ENCODE measurements at regions not wholly inside any gene's neighbourhood (a gene's known extent, or its start where the extent isn't known, plus 50 kb on each side); places are given as distances from the start of the nearest gene placed in this dataset.

- no peak for DNase-seq
Measured at GRCh38 chr9:107064378-107064777, 201.4 kb downstream of the ZNF462 start.

GRCh38 chr9:107065549-107065948, 202.6 kb downstream of the ZNF462 start:
- no peak for DNase-seq

DNA sequence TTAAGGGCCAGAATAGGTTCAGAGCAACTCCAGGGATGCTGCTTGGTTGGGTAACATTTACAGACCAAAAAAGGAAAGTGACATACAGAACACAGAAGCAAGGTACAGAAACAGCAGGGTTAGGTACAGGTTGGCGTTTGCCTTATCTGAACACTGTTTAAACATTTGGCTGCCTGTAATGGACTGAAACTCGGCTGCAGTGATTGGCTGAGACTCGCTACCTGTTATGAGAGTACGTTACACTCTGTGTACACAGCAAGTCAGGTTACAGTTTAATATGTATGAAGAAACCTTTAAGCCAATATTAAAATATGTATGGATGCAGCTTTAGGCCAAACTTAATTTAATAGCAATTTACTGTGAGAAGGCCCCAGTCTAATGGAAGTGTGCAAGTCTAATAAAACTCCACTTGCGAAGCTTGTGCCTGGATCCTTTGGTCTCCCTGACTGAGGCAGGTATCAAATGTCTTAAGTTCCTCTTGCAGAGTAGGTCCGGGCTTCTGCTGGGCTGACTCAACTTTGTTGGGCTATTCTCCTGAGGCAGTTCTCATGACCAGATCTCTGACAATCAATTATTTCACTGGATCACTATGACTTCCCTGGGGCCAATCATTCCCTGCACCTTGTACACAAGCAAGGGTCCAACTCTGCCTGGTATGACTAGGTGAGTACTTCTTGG, 204.9 kb downstream of the ZNF462 start:
- no peak for DNase-seq

GRCh38 chr9:107068581-107068980, 205.6 kb downstream of the ZNF462 start:
- no peak for DNase-seq

- DNase-seq = no peak
Measured at GRCh38 chr9:107070586-107070985, 207.6 kb downstream of the ZNF462 start.

DNA sequence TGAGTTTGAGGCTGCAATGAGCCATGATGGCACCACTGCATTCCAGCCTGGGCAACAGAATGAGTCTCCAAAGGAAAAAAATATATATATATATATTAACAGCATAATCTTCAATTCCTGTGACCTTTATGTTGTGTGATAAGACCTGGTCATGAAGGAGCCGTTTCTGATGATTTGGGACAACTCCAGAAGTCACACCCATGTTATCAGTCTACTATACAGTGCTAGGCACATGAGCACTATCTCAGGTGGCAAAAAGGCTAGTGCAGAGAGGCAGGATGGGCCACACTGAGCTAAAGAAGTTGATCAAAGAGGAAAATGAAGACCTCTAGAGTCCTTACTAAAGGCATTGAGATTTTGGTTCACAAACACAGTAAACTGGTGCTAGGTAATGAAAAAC, 205.0 kb upstream of the RAD23B start:
- no peak for DNase-seq

DNA sequence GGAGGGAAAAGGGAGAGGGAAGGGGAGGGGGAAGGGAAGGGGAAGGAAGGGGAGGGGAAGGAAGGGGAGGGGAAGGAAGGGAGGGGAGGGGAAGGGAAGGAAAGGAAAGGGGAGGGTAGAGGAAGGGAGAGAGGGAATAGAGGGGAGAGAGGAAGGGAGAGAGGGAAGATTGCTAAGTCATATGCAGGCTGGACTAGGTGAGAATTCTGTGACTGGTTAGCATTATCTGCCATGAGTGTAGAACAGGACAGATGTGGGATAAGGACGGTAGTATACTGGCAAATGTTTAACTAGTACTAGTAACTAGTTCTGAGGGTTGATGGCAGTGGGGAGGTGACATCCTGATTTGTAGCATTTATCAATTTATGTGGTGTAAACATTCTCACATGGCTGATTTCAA, 203.5 kb upstream of the RAD23B start:
- no peak for DNase-seq

GRCh38 chr9:107080130-107080529, 202.9 kb upstream of the RAD23B start:
- no peak for DNase-seq

- no peak for DNase-seq
Measured at GRCh38 chr9:107086460-107086859, 196.6 kb upstream of the RAD23B start.

- DNase-seq = no peak
Measured at GRCh38 chr9:107087222-107087621, 195.9 kb upstream of the RAD23B start.

GRCh38 chr9:107090218-107090617, 192.9 kb upstream of the RAD23B start:
- no peak for DNase-seq

DNA sequence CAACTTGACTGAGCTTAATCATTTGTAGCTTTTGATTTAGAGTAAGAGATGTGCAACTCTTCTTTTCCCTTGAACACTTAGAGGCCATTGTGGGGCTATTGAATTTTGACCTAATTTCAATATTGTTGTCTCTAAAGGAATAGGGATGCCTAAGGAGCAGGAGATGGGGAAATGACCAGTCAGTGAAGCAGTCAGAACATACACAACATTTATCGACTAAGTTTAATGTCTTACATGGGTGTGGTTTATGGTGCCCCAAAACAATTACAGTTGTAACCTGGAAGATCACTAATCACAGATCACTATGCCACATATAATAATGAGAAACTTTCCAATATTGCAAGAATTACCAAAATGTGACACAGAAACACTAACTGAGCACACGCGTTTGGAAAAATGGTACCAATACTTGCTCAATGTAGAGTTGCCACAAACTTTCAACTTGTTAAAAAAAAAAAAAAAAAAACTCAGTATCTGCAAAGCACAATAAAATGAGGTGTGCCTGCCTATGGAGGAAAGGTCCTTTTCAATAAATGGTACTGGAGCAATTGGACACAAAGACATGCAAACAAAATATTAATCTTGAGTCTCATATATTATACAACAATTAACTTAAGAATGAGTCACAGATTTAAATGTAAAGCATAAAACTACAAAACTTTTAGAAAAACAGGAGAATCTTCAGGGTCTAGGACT, 189.6 kb upstream of the RAD23B start:
- DNase-seq = no peak

DNA sequence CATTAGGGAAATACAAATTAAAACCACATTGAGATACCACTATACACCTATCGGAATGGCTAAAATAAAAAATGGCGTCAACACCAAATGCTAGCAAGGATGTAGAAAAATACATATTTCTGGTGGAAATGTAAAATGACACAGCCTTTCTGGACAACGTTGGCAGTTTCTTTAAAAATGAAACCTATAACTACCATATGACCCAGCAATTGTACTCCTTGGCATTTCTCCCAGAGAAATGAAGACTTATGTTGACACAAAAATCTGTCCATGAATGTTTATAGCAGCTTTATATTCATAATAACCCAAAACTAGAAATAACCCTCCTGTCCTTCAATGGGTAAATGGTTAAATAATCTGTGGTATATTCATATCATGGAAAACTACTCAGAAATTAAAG, 188.7 kb upstream of the RAD23B start:
- DNase-seq = no peak

DNA sequence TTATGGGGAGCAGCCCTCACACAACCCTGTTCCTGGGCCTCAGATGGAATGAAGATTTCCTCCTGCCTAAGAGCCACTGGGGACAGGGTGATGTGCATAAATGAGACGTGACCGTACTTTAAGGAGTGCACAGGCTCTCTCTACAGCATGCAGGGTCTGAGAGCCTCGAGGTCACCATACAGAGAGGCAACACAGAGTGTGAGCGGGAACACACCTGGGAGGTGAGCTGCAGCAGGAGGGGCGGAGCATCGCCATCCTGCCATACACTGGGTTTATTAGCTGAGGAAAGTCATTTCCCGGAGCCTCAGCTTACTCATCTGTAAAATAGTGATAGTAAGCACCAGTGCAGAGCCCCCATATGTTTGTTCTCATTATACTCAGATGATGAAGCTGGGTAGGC, 182.5 kb upstream of the RAD23B start:
- no peak for DNase-seq

DNA sequence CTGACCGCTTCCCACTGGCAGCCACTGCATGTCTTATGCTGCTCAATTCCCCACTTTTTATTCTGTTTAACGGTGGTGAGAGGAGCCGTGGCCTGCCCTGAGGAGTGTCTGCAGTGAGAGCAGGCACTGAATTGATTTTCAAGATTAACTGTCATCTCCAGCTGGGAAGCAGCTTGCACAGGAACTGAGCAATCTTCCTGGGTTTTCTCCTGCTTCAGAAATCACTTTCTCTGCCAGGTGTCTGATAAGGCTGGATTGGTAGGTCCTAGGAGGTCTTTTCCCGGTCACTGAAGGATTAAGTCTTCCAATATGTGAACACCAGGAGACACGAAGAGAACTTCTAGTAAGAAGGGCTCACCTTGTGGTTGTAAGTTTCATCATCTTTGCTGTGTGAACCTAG, 181.1 kb upstream of the RAD23B start:
- DNase-seq = no peak

DNA sequence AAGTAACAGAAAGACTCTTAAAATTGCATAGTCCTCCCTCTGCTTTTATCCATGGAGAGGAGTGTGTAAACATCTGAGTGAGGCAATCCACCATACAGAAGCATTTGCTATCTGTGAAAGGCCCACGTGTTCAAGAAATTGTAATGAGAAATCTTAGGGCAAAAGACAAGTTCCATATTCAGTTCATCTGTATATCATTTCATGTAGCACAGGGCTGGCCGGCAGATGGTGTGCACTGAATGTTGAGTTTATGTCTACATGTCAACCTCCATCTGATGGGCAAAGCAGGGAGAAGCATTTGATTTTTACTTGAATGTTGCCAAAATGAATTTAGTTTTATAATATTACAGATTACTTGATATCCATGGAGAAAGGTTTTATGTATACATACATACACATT, 179.5 kb upstream of the RAD23B start:
- DNase-seq = no peak

DNA sequence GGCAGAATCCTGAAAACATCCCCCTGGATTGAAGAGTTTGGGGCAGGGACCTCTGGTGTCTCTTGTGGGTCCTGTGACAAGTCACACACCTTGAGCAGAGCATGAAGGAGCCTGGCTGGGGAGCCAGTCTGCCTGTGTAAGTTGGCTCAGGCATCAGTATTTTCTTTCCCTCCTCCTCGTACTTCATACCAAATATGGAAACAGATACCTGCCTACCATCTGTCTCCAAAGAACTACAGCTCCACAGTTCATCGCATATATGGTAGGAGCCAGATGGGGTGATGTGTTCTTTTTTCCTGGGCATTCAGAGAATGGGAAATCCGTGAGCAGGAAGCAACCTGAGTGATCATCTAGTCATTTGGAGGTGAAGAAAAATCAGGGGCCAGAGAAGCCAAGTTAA, 177.3 kb upstream of the RAD23B start:
- no peak for DNase-seq

DNA sequence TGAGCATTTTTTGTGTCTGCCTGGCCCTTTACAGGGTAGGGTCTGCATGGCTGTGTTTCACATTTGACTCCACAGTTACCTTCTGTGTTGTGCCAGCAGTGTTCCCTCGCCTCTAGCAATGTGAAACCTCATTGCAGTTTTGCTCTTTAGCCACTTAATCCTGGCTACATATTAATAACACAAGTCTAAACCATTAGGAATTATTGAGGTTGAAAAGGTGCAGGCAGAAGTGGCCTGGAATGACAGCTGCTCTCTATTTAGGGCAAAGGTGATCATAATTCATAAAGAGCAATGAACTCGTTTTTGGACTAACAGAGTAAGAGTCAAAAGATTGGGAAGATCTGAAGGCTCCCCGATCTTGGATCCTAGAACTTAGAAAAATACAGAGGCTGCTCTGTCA, 176.7 kb upstream of the RAD23B start:
- DNase-seq = no peak

DNA sequence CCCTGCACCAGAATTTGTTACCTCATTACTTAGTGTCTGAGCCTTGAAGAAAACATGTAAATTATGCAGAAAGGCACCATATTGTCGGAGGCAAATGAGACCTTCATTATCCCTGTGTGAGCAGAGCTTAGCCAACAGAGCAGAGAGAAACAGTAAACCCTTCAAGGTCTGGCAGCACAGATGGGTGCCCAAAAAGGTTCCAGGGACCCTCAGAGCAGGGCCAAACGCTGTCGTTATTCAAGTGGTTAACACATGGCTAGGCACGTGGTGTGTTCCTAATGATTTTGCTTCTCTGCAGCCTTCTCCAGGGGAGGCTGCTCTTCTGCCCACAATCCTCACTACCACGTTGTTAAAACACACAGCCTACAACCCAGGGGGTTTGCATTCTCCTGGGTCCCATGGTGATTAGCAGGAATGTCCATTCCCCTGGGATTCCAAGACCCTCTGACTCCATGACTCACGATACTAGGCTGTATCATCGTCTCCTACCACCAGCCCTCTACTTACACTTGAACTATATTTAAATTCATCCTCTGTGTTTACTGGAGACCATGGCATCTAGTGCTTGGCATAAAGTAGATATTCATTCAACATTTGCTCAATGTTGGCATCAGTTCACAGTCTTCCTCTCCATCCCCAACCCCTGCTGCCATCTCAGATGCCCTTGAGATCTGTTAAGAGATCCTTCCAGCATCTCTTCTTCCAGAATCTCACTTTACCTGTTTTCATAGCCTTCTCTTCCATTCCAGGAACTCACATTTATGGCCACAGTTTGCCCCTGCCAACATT, 174.5 kb upstream of the RAD23B start:
- peak; percentile 18 for DNase-seq

DNA sequence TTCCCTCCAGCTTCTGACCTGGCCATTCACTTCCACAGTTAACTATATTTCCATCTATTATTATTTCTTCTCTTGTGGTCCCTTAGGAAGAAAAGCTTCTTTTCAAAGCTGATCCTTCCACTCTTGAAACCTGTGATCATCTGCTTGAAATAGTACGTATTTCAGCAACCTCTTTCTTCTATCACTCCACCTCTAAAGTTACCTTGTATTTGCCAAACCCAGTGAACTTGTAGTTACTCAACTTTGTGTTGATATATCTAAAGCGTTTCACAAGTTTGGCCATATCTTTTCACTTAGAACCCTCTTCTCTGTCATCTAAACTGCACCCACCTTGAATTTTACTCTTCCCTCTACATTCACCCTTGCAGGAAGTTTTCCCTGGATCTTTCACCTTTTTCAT, 173.8 kb upstream of the RAD23B start:
- no peak for DNase-seq

- DNase-seq = no peak
Measured at GRCh38 chr9:107110153-107110552, 172.9 kb upstream of the RAD23B start.

- no peak for DNase-seq
Measured at GRCh38 chr9:107112707-107113243, 170.3 kb upstream of the RAD23B start.

DNA sequence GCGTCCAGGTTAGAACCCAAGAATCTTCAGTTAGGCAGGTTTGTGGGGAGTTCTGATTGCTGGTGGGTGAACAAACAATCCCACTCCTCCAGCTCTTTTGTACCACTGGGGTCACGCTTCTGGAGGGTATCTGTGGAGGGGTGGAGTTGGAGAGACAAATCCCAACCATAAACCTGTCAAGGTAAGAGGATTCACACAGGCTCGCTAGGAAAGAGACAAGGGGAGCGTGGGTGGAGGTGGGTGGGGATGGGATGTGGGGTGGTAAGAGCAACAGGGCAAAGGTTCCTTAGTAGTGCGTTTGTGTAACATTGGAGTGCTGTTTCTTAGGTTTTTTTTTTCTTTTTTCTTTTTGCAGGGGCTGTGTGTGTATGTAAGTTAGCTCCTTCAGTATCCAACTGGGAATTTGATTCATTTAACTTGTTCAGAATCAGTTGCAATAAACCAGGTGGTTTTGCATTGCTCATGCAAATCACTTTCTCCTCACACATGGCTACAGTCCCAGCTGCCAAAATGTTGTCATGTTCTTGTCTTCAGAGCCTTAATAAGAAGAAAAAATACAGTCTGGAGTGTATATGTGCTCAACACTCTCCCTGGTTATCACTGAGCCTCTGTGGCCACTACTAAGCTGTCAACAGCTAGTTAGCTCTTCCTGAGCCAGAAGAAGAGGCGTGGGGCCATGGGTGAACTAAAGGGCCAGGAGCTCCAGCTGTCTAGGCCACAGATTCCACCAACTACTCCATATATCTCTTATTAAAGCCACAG, 164.0 kb upstream of the RAD23B start:
- DNase-seq = peak; percentile 78

All from NCI-H526 treated with DMSO at 0.1 percent for 48 hours (cell line).